A549 (cell line): ENCODE measurements at regions not wholly inside any gene's neighbourhood (a gene's known extent, or its start where the extent isn't known, plus 50 kb on each side); places are given as distances from the start of the nearest gene placed in this dataset.

ENCODE experiments used
- ATAC-seq, 2 experiments: fragments of 200-7000 bp in 1 of 2; fragments of >200 bp in 1 of 2; cut with Nextera tagmentation in 1 of 2; cut with Tn5 transposase in 1 of 2; 3 replicates each; pipeline versions ENCODE4 v1.8.0 to v1.9.1; 2018 to 2020; ENCODE audit warnings: mild to moderate bottlenecking in 1 of 2, moderate library complexity in 1 of 2
- CTCF ChIA-PET: fragments of 300-600 bp; sonication (Branson Sonifier 250); formaldehyde crosslinking; extraction: SDS; loops from one replicate; lab custom pipeline; 2021; ENCODE audit warnings: antibody characterized with exemption, inconsistent platforms; lab: Yijun Ruan, JAX
- POLR2A ChIA-PET: fragments of 350-600 bp; formaldehyde crosslinking; extraction: SDS; loops from one replicate; lab custom pipeline; 2021; ENCODE audit warnings: antibody characterized with exemption, inconsistent platforms; lab: Yijun Ruan, JAX
- DNase-seq, 2 experiments: peaks; one replicate each; pipeline versions ENCODE4 v3.0.0 to v3.0.0-alpha.2; 2011 to 2016; ENCODE audit warnings: low read depth in 1 of 2, low spot score in 1 of 2
- FAIRE-seq: peaks from 2 replicates; lab custom pipeline; 2011; peaks lifted over from hg19 to GRCh38; lab: Jason Lieb, UNC
- H3K27ac ChIP-seq, 2 experiments: fragments of >200 bp; sonication (Bioruptor Twin); formaldehyde crosslinking; 3 replicates each; pipeline ENCODE4 v1.5.1; 2016 to 2017
- H3K4me1 ChIP-seq: fragments of >200 bp; sonication (Bioruptor Twin); formaldehyde crosslinking; 3 replicates; pipeline ENCODE4 v1.6.1; 2016
- H3K4me2 ChIP-seq: fragments of >200 bp; sonication (Bioruptor Twin); formaldehyde crosslinking; 3 replicates; pipeline ENCODE4 v1.6.1; 2016
- H3K4me3 ChIP-seq: fragments of >200 bp; sonication (Bioruptor Twin); formaldehyde crosslinking; 3 replicates; pipeline ENCODE4 v1.5.1; 2016
- H3K9me3 ChIP-seq: fragments of >200 bp; sonication (Bioruptor Twin); formaldehyde crosslinking; 3 replicates; pipeline ENCODE4 v1.6.1; 2016
- BHLHE40 ChIP-seq: IDR thresholded peaks from 2 replicates; pipeline ENCODE4 v1.6.1; 2012; ENCODE audit warnings: low read depth, low read length, inconsistent platforms
- CBX2 ChIP-seq: fragments of 200-600 bp; sonication (generic); IDR thresholded peaks from 2 replicates; pipeline ENCODE4 v1.6.1; 2016; ENCODE audit warnings: low read depth, mild to moderate bottlenecking, borderline replicate concordance
- CBX8 ChIP-seq: fragments of 200-600 bp; sonication (generic); IDR thresholded peaks from 2 replicates; pipeline ENCODE4 v1.6.1; 2016
- CHD2 ChIP-seq: fragments of 150-350 bp; IDR thresholded peaks from 2 replicates; pipeline ENCODE4 v1.6.1; 2014; ENCODE audit warnings: low read length; ENCODE audit not compliant: partially characterized antibody
- EHF ChIP-seq: fragments of 250-450 bp; sonication (Bioruptor Pico); IDR thresholded peaks from 2 replicates; pipeline ENCODE4 v1.5.0; 2020; ENCODE audit warnings: mild to moderate bottlenecking
- EHMT2 ChIP-seq: fragments of 200-600 bp; sonication (generic); IDR thresholded peaks from 2 replicates; pipeline ENCODE4 v1.6.1; 2016; ENCODE audit warnings: antibody characterized with exemption, low read depth, mild to moderate bottlenecking, moderate library complexity
- EP300 ChIP-seq, 2 experiments: fragments of >200 bp; sonication (Bioruptor Twin); formaldehyde crosslinking; IDR thresholded peaks; 2 replicates in 1 of 2; 3 replicates in 1 of 2; pipeline ENCODE4 v1.6.1; 2016 to 2017
- ESRRA ChIP-seq: fragments of 150-350 bp; IDR thresholded peaks from 2 replicates; pipeline ENCODE4 v1.6.1; 2014; ENCODE audit warnings: mild to moderate bottlenecking, low read length, borderline replicate concordance
- FOSB ChIP-seq: fragments of 250-450 bp; sonication (Bioruptor Pico); IDR thresholded peaks from 2 replicates; pipeline ENCODE4 v1.5.0; 2020; ENCODE audit warnings: mild to moderate bottlenecking, moderate library complexity
- FOSL2 ChIP-seq, 2 experiments: fragments of 450-650 bp in 1 of 2; fragments of >200 bp in 1 of 2; sonication (Bioruptor Twin) in 1 of 2; formaldehyde crosslinking; IDR thresholded peaks; 2 replicates each; pipeline versions ENCODE4 v1.5.0 to v1.6.1; 2016 to 2020; ENCODE audit warnings: mild to moderate bottlenecking in 1 of 2, moderate library complexity in 1 of 2
- GATA3 ChIP-seq: IDR thresholded peaks from 2 replicates; pipeline ENCODE4 v1.6.1; 2012; ENCODE audit warnings: borderline replicate concordance
- HDAC2 ChIP-seq: fragments of 200-600 bp; sonication (generic); IDR thresholded peaks from 2 replicates; pipeline ENCODE4 v1.6.1; 2016
- HEYL ChIP-seq: fragments of 250-450 bp; sonication (Bioruptor Pico); IDR thresholded peaks from 2 replicates; pipeline ENCODE4 v1.8.0; 2021; ENCODE audit warnings: mild to moderate bottlenecking, moderate library complexity
- HOXA7 ChIP-seq: fragments of 250-450 bp; sonication (Bioruptor Pico); IDR thresholded peaks from 2 replicates; pipeline ENCODE4 v1.5.0; 2020; ENCODE audit warnings: mild to moderate bottlenecking, moderate library complexity
- HOXB5 ChIP-seq: fragments of 250-450 bp; sonication (Bioruptor Pico); IDR thresholded peaks from 2 replicates; pipeline ENCODE4 v1.5.0; 2020; ENCODE audit warnings: mild to moderate bottlenecking, moderate library complexity
- KDM1A ChIP-seq: fragments of 200-600 bp; sonication (generic); IDR thresholded peaks from 2 replicates; pipeline ENCODE4 v1.6.1; 2016; ENCODE audit warnings: low read depth, mild to moderate bottlenecking
- MAFK ChIP-seq: fragments of 450-650 bp; IDR thresholded peaks from 2 replicates; pipeline ENCODE4 v1.6.1; 2014; ENCODE audit not compliant: partially characterized antibody
- MAZ ChIP-seq: fragments of 150-350 bp; IDR thresholded peaks from 2 replicates; pipeline ENCODE4 v1.6.1; 2014; ENCODE audit warnings: antibody characterized with exemption, low read depth, low read length, borderline replicate concordance
- NFE2L2 ChIP-seq: fragments of 150-350 bp; conservative IDR thresholded peaks from 2 replicates; pipeline ENCODE4 v1.6.1; 2014; ENCODE audit warnings: low read length
- NPAS2 ChIP-seq: fragments of 250-450 bp; sonication (Bioruptor Pico); IDR thresholded peaks from 2 replicates; pipeline ENCODE4 v1.8.0; 2022; ENCODE audit warnings: mild to moderate bottlenecking, moderate library complexity, borderline replicate concordance
- NR3C1 ChIP-seq: fragments of >200 bp; sonication (Bioruptor Twin); formaldehyde crosslinking; IDR thresholded peaks from 3 replicates; pipeline ENCODE4 v1.6.1; 2017
- PHF8 ChIP-seq: fragments of 200-600 bp; sonication (generic); IDR thresholded peaks from 2 replicates; pipeline ENCODE4 v1.6.1; 2016; ENCODE audit warnings: low read depth, mild to moderate bottlenecking, antibody characterized with exemption, moderate library complexity, borderline replicate concordance
- POLR2A ChIP-seq: IDR thresholded peaks from 2 replicates; pipeline ENCODE4 v1.6.1; 2012; ENCODE audit warnings: mild to moderate bottlenecking, low read length
- RAD21 ChIP-seq, 2 experiments: fragments of >200 bp in 1 of 2; sonication (Bioruptor Twin) in 1 of 2; formaldehyde crosslinking in 1 of 2; IDR thresholded peaks in 1 of 2; conservative IDR thresholded peaks in 1 of 2; 2 replicates in 1 of 2; 3 replicates in 1 of 2; pipeline ENCODE4 v1.6.1; 2012 to 2018; ENCODE audit warnings: inconsistent platforms in 1 of 2
- RARB ChIP-seq: fragments of 250-450 bp; sonication (Bioruptor Pico); IDR thresholded peaks from 2 replicates; pipeline ENCODE4 v1.8.0; 2021; ENCODE audit warnings: mild to moderate bottlenecking, moderate library complexity
- RCOR1 ChIP-seq: fragments of 150-350 bp; IDR thresholded peaks from 2 replicates; pipeline ENCODE4 v1.6.1; 2014; ENCODE audit warnings: antibody characterized with exemption, low read length, low read depth
- RFX5 ChIP-seq: fragments of 450-650 bp; IDR thresholded peaks from 2 replicates; pipeline ENCODE4 v1.7.1; 2014; ENCODE audit warnings: antibody characterized with exemption, mild to moderate bottlenecking, moderate library complexity
- RNF2 ChIP-seq: fragments of 200-600 bp; sonication (generic); IDR thresholded peaks from 2 replicates; pipeline ENCODE4 v1.6.1; 2016; ENCODE audit warnings: low read depth, mild to moderate bottlenecking, antibody characterized with exemption, moderate library complexity, borderline replicate concordance
- SMC3 ChIP-seq: fragments of >200 bp; sonication (Bioruptor Twin); formaldehyde crosslinking; IDR thresholded peaks from 3 replicates; pipeline ENCODE4 v1.6.1; 2018; ENCODE audit warnings: inconsistent platforms
- TFCP2L1 ChIP-seq: fragments of 250-450 bp; sonication (Bioruptor Pico); IDR thresholded peaks from 2 replicates; pipeline ENCODE4 v1.5.0; 2021; ENCODE audit warnings: mild to moderate bottlenecking
- TP53 ChIP-seq: fragments of 250-450 bp; sonication (Bioruptor Pico); IDR thresholded peaks from 2 replicates; pipeline ENCODE4 v1.5.0; 2021; ENCODE audit warnings: mild to moderate bottlenecking, moderate library complexity
- ZC3H11A ChIP-seq: fragments of 450-650 bp; IDR thresholded peaks from 2 replicates; pipeline ENCODE4 v1.6.1; 2014; ENCODE audit warnings: antibody characterized with exemption, mild to moderate bottlenecking
- WGBS: methylation state at CpG from one replicate; pipeline ENCODE4 v1.1.6; 2017; ENCODE audit errors: missing lambda C conversion rate; 5-methylcytosine and 5-hydroxymethylcytosine counted together
- TF ChIP-seq, protein P1 (sequence below): IDR thresholded peaks from 2 replicates; pipeline ENCODE4 v1.6.1; 2012
- TF ChIP-seq, protein P2 (sequence below): IDR thresholded peaks from 2 replicates; pipeline ENCODE4 v1.6.1; 2012; ENCODE audit warnings: low read depth, borderline replicate concordance

DNA sequence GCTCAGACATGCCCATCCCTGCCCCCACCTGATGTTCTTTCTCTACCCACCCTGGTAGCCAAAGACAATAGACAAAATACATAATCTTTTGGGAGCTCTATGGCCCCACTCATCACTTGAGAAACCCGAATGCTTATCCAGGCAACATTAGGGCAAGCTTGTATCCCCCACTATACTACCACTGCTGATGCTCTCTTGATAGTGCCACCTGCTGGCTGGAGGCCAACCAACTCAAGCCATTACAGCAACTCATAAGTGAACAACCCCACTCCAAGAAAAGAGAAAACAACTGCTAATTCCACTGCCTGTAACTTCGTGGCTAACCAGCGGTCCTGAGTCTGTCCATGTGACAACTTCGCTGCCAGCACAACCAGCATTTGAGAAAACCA is 342.5 kb upstream of the TGFBR2 start:
- no peak for TF ChIP-seq HOXB5 (CRISPR knock-in tag)
- TF ChIP-seq EHMT2: no peak
- no peak for TF ChIP-seq CBX2
- no peak for TF ChIP-seq RNF2
- no peak for TF ChIP-seq CBX8
- no peak for TF ChIP-seq FOSL2 (IDR thresholded peaks at IDR 0.05)
- TF ChIP-seq FOSL2 (CRISPR knock-in tag; IDR thresholded peaks at IDR 0.05): no peak
- TF ChIP-seq, protein P1, sequence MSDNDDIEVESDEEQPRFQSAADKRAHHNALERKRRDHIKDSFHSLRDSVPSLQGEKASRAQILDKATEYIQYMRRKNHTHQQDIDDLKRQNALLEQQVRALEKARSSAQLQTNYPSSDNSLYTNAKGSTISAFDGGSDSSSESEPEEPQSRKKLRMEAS: no peak
- no peak for TF ChIP-seq FOSB (CRISPR knock-in tag)
- no peak for TF ChIP-seq RFX5
- no peak for TF ChIP-seq RARB (CRISPR knock-in tag)
- TF ChIP-seq HOXA7: no peak
- no peak for TF ChIP-seq PHF8
- no peak for TF ChIP-seq BHLHE40
- TF ChIP-seq ZC3H11A: no peak
- no peak for TF ChIP-seq ESRRA
- TF ChIP-seq EP300 (IDR thresholded peaks at IDR 0.05): no peak
- TF ChIP-seq SMC3: no peak
- TF ChIP-seq RAD21 (conservative IDR thresholded peaks at IDR 0.05 in 1 of 2, IDR thresholded peaks at IDR 0.05 in 1 of 2): no peak
- TF ChIP-seq TP53: no peak
- H3K4me2 ChIP-seq: no peak overlapping the region
- peak overlapping the region; percentile 18 to 84; a peak in 4 of 6 replicates for H3K27ac ChIP-seq
- H3K4me1 ChIP-seq: peaks cover 13% of the 10 kb centered on the region
- no peak for FAIRE-seq
- H3K9me3 ChIP-seq: peaks cover 19% of the 10 kb centered on the region; the same call in 2 of the 3 replicates
- ATAC-seq: no peak
- 72% methylated on average over 4 of the region's 4 CpGs for WGBS
- ChIA-PET POLR2A (no interaction called here), CTCF (no interaction called here)
- no peak for DNase-seq
- H3K4me3 ChIP-seq: no peak overlapping the region

DNA sequence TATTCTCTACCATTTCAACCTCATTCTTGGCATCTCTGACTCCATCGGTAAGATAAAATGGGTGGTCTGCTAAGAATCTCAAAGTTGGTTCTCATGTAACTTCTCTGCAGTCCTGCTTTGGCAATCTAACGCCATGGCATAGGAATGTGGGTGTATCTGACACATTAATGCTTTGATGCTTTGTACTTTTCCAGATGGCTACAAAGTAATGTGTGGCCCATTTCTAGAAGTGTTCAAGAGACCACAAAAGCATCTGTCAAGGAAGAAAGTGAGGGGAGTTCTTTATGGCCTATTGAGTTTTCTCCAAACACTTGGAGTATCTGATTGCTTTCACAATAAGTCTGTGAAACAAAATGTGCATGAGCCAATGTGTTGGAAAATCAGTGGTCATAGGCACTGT is 339.9 kb upstream of the TGFBR2 start:
- H3K27ac ChIP-seq: peak overlapping the region in 1 of 2 experiments; percentile 15; a peak in 1 of 6 replicates
- no peaks in the 10 kb centered on the region for H3K4me1 ChIP-seq
- no peak overlapping the region for H3K4me3 ChIP-seq
- peaks cover 19% of the 10 kb centered on the region; the same call in 2 of the 3 replicates for H3K9me3 ChIP-seq
- ChIA-PET CTCF (no interaction called here), POLR2A (no interaction called here)
- no peak for DNase-seq
- TF ChIP-seq GATA3: no peak
- TF ChIP-seq MAZ: no peak
- TF ChIP-seq RARB (CRISPR knock-in tag): no peak
- no peak for TF ChIP-seq TFCP2L1
- TF ChIP-seq NPAS2: no peak
- no peak for TF ChIP-seq MAFK
- TF ChIP-seq NR3C1: no peak
- TF ChIP-seq, protein P2, sequence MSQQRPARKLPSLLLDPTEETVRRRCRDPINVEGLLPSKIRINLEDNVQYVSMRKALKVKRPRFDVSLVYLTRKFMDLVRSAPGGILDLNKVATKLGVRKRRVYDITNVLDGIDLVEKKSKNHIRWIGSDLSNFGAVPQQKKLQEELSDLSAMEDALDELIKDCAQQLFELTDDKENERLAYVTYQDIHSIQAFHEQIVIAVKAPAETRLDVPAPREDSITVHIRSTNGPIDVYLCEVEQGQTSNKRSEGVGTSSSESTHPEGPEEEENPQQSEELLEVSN: no peak
- no peak for TF ChIP-seq HDAC2
- no peak for TF ChIP-seq HEYL
- TF ChIP-seq POLR2A: no peak
- no peak for TF ChIP-seq CHD2
- no peak for TF ChIP-seq EHMT2
- 92% methylated on average over 2 of the region's 2 CpGs for WGBS
- no peak overlapping the region for H3K4me2 ChIP-seq
- ATAC-seq: no peak
- FAIRE-seq: no peak

DNA sequence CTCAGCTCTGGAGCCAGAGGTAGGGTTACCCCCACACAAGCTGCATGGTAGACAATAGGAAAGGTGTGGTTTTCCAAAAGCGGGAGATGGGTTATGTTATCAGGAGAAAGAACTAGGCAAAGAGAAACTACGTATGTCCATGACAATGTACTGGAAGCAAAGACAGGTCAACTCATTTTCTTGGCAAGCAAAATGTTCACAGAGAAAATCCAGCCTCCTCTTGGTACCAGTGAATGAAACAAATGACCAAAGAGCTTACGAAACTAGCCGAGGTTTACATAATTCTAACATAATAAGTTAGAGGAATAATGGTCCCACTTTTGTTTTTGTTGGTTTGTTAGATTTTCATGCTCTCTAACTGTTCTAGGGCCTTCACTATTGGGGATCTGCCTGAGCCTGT is 338.1 kb upstream of the TGFBR2 start:
- Histone ChIP-seq H3K9me3 (peaks cover 19% of the 10 kb centered on the region; the same call in 2 of the 3 replicates), H3K4me2 (no peak overlapping the region), H3K4me1 (no peaks in the 10 kb centered on the region), H3K4me3 (no peak overlapping the region), H3K27ac (0 out of 6 replicates have a peak overlapping the region, but pooled peaks of 1 of the 2 experiments have one; percentile 0)
- TF ChIP-seq NFE2L2 (no peak), HDAC2 (no peak), FOSB (CRISPR knock-in tag) (no peak), RFX5 (no peak), EHF (CRISPR knock-in tag) (no peak), HEYL (no peak), MAZ (no peak), KDM1A (no peak), RCOR1 (no peak), HOXA7 (no peak)
- 81% methylated on average over 4 of the region's 4 CpGs for WGBS
- FAIRE-seq: no peak
- CTCF ChIA-PET: no interaction called here
- ATAC-seq: no peak
- POLR2A ChIA-PET: no interaction called here
- DNase-seq: no peak
